ENCODE measurements at regions not wholly inside any gene's neighbourhood (a gene's known extent, or its start where the extent isn't known, plus 50 kb on each side); places are given as distances from the start of the nearest gene placed in this dataset.

- no peaks in the 10 kb centered on the region for H3K79me2 ChIP-seq (ENCODE audit: insufficient read depth)
- no peaks in the 10 kb centered on the region for H3K9me2 ChIP-seq
- H4K20me1 ChIP-seq (ENCODE audit: insufficient read depth), result no peaks in the 10 kb centered on the region
- no peak overlapping the region for H3K4me3 ChIP-seq (ENCODE audit: low read depth in 2 of 2, low read length in 1 of 2)
- peak; percentile 5 for DNase-seq
- no peaks in the 10 kb centered on the region for H3K27me3 ChIP-seq (ENCODE audit: insufficient read depth)
- H3F3A ChIP-seq (replicated peaks; ENCODE audit: insufficient read depth), result no peaks in the 10 kb centered on the region
- peaks cover 0 to 5% of the 10 kb centered on the region in 2 experiments for H3K36me3 ChIP-seq (replicated peaks in 1 of 2; ENCODE audit: control insufficient read depth in 1 of 2, insufficient read depth in 2 of 2, low read length in 1 of 2)
- 52% methylated on average over 2 of the region's 2 CpGs for WGBS (ENCODE audit: low lambda C conversion rate)
- H3K4me2 ChIP-seq, result no peak overlapping the region
- H3K27ac ChIP-seq (ENCODE audit: low read depth in 2 of 2, low read length in 1 of 2), result no peak overlapping the region
- POLR2A ChIA-PET, result no interaction called here
- H3K4me1 ChIP-seq (ENCODE audit: control insufficient read depth in 1 of 2, insufficient read depth in 2 of 2, low read depth in 1 of 2, low read length in 1 of 2), result no peaks in the 10 kb centered on the region; a peak in 1 of 4 replicates
- H3K9ac ChIP-seq, result no peak overlapping the region
- H2AFZ ChIP-seq (ENCODE audit: low read depth), result no peak overlapping the region
- CTCF ChIA-PET, result no interaction called here
- no peaks in the 10 kb centered on the region for H3K9me3 ChIP-seq
- no peak for TF ChIP-seq NFIC (IDR thresholded peaks at IDR 0.05; ENCODE audit: borderline replicate concordance)
- no peak for TF ChIP-seq TCF12 (IDR thresholded peaks at IDR 0.05)
- no peak for TF ChIP-seq RAD21 (IDR thresholded peaks at IDR 0.05; ENCODE audit: low read length)
- TF ChIP-seq, protein P1, sequence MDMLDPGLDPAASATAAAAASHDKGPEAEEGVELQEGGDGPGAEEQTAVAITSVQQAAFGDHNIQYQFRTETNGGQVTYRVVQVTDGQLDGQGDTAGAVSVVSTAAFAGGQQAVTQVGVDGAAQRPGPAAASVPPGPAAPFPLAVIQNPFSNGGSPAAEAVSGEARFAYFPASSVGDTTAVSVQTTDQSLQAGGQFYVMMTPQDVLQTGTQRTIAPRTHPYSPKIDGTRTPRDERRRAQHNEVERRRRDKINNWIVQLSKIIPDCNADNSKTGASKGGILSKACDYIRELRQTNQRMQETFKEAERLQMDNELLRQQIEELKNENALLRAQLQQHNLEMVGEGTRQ (IDR thresholded peaks at IDR 0.05; ENCODE audit: borderline replicate concordance, low read depth, low read length), result no peak
- no peak for TF ChIP-seq EZH2phosphoT487 (IDR thresholded peaks at IDR 0.05; ENCODE audit: borderline replicate concordance, low read depth)
- TF ChIP-seq, protein P2, sequence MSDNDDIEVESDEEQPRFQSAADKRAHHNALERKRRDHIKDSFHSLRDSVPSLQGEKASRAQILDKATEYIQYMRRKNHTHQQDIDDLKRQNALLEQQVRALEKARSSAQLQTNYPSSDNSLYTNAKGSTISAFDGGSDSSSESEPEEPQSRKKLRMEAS (IDR thresholded peaks at IDR 0.05; ENCODE audit: low read depth), result no peak
- no peak for TF ChIP-seq RXRA (IDR thresholded peaks at IDR 0.05; ENCODE audit: borderline replicate concordance, low read depth)
- TF ChIP-seq TEAD4 (IDR thresholded peaks at IDR 0.05; ENCODE audit: borderline replicate concordance, insufficient read depth), result no peak
- TF ChIP-seq JUND (IDR thresholded peaks at IDR 0.05), result no peak
- TF ChIP-seq, protein P3, sequence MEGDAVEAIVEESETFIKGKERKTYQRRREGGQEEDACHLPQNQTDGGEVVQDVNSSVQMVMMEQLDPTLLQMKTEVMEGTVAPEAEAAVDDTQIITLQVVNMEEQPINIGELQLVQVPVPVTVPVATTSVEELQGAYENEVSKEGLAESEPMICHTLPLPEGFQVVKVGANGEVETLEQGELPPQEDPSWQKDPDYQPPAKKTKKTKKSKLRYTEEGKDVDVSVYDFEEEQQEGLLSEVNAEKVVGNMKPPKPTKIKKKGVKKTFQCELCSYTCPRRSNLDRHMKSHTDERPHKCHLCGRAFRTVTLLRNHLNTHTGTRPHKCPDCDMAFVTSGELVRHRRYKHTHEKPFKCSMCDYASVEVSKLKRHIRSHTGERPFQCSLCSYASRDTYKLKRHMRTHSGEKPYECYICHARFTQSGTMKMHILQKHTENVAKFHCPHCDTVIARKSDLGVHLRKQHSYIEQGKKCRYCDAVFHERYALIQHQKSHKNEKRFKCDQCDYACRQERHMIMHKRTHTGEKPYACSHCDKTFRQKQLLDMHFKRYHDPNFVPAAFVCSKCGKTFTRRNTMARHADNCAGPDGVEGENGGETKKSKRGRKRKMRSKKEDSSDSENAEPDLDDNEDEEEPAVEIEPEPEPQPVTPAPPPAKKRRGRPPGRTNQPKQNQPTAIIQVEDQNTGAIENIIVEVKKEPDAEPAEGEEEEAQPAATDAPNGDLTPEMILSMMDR (IDR thresholded peaks at IDR 0.05), result no peak
- no peak for TF ChIP-seq ELF1 (IDR thresholded peaks at IDR 0.05)
- no peak for TF ChIP-seq ZBTB33 (IDR thresholded peaks at IDR 0.05; ENCODE audit: borderline replicate concordance, low read depth)
- TF ChIP-seq TAF1 (IDR thresholded peaks at IDR 0.05; ENCODE audit: borderline replicate concordance, low read depth, low read length), result no peak
- TF ChIP-seq FOXJ3 (CRISPR knock-in tag; IDR thresholded peaks at IDR 0.05), result no peak
- peak; percentile 50; the same call in 1 of the 2 replicates for TF ChIP-seq GATA2 (CRISPR knock-in tag; IDR thresholded peaks at IDR 0.05)
- no peak for TF ChIP-seq CHD2 (IDR thresholded peaks at IDR 0.05; ENCODE audit: low read length, partially characterized antibody)
- no peak for TF ChIP-seq FOSL2 (IDR thresholded peaks at IDR 0.05; ENCODE audit: borderline replicate concordance, low read depth)
- TF ChIP-seq SMC3 (IDR thresholded peaks at IDR 0.05; ENCODE audit: low read depth, low read length), result no peak
- peak in 1 of 2 experiments; percentile 33; a peak in 1 of 4 replicates for TF ChIP-seq EP300 (IDR thresholded peaks at IDR 0.05; ENCODE audit: borderline replicate concordance in 1 of 2, low read depth in 1 of 2, low read length in 1 of 2)
- TF ChIP-seq, protein P4, sequence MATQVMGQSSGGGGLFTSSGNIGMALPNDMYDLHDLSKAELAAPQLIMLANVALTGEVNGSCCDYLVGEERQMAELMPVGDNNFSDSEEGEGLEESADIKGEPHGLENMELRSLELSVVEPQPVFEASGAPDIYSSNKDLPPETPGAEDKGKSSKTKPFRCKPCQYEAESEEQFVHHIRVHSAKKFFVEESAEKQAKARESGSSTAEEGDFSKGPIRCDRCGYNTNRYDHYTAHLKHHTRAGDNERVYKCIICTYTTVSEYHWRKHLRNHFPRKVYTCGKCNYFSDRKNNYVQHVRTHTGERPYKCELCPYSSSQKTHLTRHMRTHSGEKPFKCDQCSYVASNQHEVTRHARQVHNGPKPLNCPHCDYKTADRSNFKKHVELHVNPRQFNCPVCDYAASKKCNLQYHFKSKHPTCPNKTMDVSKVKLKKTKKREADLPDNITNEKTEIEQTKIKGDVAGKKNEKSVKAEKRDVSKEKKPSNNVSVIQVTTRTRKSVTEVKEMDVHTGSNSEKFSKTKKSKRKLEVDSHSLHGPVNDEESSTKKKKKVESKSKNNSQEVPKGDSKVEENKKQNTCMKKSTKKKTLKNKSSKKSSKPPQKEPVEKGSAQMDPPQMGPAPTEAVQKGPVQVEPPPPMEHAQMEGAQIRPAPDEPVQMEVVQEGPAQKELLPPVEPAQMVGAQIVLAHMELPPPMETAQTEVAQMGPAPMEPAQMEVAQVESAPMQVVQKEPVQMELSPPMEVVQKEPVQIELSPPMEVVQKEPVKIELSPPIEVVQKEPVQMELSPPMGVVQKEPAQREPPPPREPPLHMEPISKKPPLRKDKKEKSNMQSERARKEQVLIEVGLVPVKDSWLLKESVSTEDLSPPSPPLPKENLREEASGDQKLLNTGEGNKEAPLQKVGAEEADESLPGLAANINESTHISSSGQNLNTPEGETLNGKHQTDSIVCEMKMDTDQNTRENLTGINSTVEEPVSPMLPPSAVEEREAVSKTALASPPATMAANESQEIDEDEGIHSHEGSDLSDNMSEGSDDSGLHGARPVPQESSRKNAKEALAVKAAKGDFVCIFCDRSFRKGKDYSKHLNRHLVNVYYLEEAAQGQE (IDR thresholded peaks at IDR 0.05; ENCODE audit: low read depth, low read length), result no peak
- peak; percentile 66; the same call in 1 of the 2 replicates for TF ChIP-seq RCOR1 (IDR thresholded peaks at IDR 0.05; ENCODE audit: low read length)
- TF ChIP-seq SIN3A (IDR thresholded peaks at IDR 0.05; ENCODE audit: borderline replicate concordance, low read depth, low read length), result no peak
- no peak for TF ChIP-seq IRF3 (IDR thresholded peaks at IDR 0.05; ENCODE audit: low read depth, low read length)
- no peak for TF ChIP-seq NRF1 (IDR thresholded peaks at IDR 0.05; ENCODE audit: low read depth, low read length)
- no peak for TF ChIP-seq POLR2AphosphoS5 (IDR thresholded peaks at IDR 0.05; ENCODE audit: low read depth, low read length)
Measured at GRCh38 chr3:74410276-74410941, 204.1 kb downstream of the CNTN3 start.
